Embryonic facial prominence (tissue), 1 donor: ENCODE measurements at regions not wholly inside any gene's neighbourhood (a gene's known extent, or its start where the extent isn't known, plus 50 kb on each side); places are given as distances from the start of the nearest gene placed in this dataset.

Experiments
- DNase-seq: peaks from one replicate; pipeline ENCODE4 v3.0.0-alpha.2; 2016; ENCODE audit errors: extremely low spot score

DNA sequence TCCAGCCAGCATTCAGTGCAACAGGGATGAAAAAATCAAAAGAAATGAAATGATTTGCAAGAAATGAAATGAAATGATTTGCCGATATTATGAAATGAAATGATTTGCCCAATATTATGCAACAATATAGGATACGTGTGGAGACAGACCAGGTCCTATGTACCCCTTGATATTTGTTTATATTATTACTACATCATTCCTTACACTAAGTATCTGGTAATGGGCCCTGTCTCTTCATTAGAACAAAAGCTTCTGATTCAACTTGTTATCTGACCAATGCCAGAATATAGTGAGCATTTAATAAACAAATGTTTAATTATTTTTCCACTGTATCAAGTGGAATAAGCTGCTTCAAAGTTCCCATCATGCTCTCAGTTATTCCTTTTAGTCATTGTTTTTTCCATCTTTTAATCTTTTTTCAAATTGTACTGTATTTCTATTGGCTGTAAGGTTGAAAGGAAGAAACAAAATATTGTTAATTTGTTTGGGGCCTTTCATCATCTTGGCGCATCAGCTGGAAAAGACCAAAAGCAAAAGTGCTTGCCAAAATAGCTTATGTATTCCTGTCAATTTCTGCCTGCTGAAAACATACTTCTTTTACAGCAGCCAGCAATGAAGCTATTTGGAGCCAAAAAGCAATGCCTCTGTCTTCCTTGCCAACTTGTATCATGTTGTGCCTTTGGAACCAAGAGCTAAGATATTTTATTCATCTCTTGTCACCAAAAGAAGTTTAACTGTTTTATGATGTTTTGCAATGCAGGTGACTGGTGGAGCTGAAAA lies 2314.9 kb downstream of the LRRC4C start:
- no peak for DNase-seq

- DNase-seq, result no peak
These were observed 2319.9 kb downstream of the LRRC4C start for GRCh38 chr11:39139581-39139980.

GRCh38 chr11:39120890-39121289 lies 2338.6 kb downstream of the LRRC4C start:
- DNase-seq, result no peak

DNA sequence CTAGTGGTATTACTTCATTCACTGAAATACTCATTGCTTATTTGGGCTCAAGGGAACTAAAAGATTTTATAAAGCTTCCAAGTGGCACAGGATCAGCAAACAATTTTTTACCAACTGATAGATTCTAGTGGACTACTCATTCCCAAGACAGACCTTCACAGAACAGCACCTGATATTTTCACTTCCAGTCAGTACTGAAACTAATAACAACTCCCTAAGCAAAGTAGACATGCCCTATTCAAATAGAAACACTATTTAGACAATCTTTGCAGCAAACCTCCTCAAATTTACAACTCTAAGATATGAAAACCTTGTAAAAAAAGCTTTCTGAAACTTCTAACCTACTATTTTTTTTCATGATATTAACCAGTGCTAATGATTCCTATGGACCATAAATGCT lies 2345.8 kb downstream of the LRRC4C start:
- DNase-seq, result no peak

GRCh38 chr11:39102236-39102635 lies 2357.2 kb downstream of the LRRC4C start:
- no peak for DNase-seq

DNA sequence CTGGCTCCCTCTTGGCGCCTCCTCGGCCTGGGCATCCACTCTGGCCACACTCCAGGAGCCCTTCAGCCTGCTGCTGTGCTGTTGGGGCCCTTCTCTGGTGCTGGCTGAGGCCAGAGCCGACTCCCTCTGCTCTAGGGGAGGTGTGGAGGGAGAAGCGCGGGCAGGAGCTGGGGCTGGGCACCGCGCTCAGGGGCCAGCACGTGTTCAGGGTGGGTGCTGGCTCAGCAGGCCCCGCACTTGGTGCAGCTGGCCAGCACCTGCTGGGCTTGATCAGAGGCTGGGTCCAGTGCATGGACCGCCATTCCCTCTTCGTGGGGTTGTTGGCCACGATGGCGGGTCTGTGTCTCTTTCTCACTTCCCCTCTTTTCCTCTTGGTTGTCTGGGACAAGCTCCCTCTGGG lies 2381.0 kb downstream of the LRRC4C start:
- no peak for DNase-seq

- DNase-seq, result no peak
These were observed 2421.8 kb downstream of the LRRC4C start for GRCh38 chr11:39037611-39038010.

GRCh38 chr11:39036021-39036420 lies 2423.4 kb downstream of the LRRC4C start:
- DNase-seq, result no peak

- no peak for DNase-seq
These were observed 2423.5 kb upstream of the RAG2 start for GRCh38 chr11:39021539-39021938.

GRCh38 chr11:39011797-39012196 lies 2413.8 kb upstream of the RAG2 start:
- DNase-seq, result no peak

DNA sequence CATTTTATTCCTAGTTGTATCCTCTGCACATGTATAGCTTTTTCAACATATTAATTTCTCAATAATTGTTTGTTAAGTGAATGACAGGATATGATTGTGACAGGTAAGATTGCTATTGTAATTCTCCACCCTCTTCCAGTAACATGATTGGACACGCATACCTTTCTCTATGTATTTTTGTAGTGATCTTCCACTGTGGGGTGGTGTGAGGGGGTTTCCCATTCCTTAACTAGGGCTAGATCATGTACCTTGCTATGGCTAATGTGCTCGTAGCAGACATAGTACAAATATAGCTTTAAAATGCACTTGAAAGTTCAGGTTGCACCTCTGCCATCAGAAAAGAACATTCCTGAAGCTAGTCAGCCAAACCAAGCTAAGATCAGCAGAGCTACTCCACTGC lies 2392.8 kb upstream of the RAG2 start:
- DNase-seq, result no peak

- no peak for DNase-seq
These were observed 2392.1 kb upstream of the RAG2 start for GRCh38 chr11:38990139-38990538.

- no peak for DNase-seq
These were observed 2390.9 kb upstream of the RAG2 start for GRCh38 chr11:38988908-38989307.

DNA sequence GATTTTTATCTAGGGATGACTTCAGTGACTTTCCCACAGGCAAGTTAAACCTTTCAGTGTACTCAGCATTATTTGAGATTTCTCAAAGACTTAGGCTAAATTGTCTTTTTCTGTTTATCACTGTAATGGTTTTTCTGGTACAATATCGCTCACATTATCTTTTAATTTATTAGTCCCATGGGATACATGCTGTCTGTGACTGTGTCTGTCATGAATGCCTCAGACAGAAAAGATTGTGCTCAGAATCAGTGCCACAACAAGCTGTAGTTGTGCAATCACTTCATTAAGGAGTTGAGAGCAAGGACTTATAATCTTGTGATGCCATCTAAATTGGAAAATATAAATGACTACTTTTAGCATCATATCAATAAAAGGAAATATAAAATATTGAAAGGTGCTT lies 2374.2 kb upstream of the RAG2 start:
- DNase-seq, result no peak

- no peak for DNase-seq
These were observed 2373.1 kb upstream of the RAG2 start for GRCh38 chr11:38971141-38971540.

- DNase-seq, result no peak
These were observed 2370.9 kb upstream of the RAG2 start for GRCh38 chr11:38968951-38969350.

DNA sequence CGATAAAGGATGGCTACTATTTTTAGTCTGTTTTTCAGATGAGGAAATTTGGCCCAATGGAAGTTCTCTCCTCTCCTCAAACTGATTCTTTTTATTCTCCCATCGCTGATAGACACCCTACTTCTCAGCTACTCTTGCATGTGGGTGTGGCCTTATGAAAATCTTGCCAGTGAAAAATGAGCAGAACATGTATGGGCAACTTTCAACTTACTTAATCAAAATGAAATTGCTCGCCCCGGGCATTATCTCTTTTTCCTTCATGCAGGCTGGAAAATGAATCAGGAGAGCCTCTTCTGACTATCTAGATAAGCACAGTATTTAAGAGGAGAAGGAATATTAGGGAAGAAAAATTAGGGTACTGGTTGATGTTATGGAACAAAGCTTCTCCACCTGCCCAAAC lies 2354.7 kb upstream of the RAG2 start:
- no peak for DNase-seq

- no peak for DNase-seq
These were observed 2352.8 kb upstream of the RAG2 start for GRCh38 chr11:38950867-38951266.

DNA sequence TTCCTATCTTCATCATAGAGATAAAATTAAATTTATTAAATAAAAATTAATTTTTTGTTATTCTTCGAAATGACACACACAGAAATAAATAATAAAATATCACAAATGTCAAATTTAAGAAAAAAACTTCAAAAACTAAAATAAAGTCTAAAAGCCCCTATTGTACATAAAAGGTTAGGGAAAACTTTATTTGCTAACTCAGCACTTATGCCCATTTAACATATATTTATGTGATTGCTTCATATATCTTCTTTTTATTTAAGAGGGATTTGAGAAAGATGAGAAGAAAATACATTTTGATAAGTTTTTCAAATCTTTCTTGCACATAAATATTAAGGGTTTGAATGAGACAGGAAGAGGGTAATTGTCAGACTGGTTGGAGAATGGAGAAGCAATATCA lies 2350.4 kb upstream of the RAG2 start:
- DNase-seq, result no peak

DNA sequence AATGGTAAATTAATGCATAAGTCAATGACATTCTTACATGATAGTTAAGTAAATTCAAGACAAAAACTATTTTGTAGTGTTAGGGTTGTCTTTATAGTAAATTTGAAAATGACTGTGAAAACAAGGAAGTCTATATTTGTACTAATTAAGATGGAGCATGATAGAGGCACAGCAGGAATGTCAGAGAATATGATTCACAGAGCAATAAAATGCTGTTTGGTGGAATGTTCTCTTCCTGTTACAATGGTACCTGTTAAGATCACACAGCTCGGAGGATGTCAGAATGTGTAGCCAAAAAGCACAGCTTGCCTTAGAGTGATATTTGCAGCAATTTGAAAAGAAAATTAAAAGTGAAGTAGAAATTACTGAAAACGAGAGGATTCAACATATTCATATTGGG lies 2339.7 kb upstream of the RAG2 start:
- no peak for DNase-seq

- DNase-seq, result no peak
These were observed 2337.9 kb upstream of the RAG2 start for GRCh38 chr11:38935941-38936340.

DNA sequence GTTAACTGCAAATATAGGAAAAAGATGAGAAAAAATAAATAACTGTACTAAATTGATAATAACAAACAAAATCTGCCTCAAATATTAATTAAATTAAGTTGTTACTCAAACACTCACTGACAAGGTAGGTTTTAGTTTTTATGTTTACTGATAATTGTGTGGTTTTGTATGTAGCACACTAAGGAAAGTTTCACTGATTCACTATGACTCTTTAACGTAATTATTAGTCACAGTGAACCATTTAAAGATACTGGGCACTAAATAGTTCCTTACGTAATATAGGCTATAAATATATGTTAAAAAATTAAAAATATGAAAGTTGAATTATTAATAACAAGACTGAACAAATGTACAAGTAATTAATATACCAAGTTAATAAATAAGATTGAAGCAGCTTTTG lies 2330.0 kb upstream of the RAG2 start:
- no peak for DNase-seq

- no peak for DNase-seq
These were observed 2326.6 kb upstream of the RAG2 start for GRCh38 chr11:38924644-38925043.

DNA sequence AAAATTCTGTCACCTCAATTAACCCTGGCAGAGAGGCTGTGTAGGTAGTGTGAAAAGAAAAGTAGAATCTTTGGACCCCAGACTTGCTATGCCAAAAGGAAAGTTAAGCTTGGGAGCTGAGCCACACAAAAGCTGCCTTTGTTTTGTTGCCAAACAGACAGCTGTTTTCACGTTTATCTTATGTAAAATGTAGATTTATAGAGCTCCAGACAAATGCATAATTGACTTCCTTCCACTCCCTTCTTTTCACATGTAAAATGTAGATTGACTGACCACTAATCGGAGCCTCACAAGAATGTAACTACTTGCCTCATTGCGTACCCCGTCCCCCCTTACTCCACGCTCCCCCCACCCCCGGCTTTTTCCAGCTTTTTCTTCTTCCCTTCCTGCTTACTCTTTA lies 2302.2 kb upstream of the RAG2 start:
- no peak for DNase-seq
